NCI-H774 (cell line): ENCODE measurements at regions not wholly inside any gene's neighbourhood (a gene's known extent, or its start where the extent isn't known, plus 50 kb on each side); places are given as distances from the start of the nearest gene placed in this dataset.
"Not testable (repeated sequence)": the region's sequence is repeated elsewhere in the genome, so short reads cannot be mapped to it uniquely, and the experiment has no call there.

Source experiments
- DNase-seq: peaks from one replicate; lab custom pipeline; 2025; lab: John Stamatoyannopoulos, UW

- DNase-seq = no peak
Measured at GRCh38 chr3:82618594-82618993, 857.1 kb upstream of the GBE1 start.

DNA sequence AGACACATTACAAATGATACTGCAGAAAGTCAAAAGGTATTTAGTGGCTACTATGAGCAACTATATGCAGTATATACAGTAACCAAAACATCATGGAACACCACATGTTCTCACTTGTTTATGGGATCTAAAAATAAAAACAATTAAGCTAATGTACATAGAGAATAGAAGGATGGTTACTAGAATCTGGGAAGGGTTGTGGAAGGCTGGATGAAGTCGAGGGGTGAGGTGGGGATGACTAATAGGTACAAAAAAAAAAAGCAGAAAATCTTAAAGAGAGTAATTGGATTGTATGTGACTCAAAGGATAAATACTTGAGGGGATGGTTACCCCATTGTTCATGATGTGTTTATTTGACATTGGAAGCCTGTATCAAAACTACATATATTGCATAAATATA is 848.8 kb upstream of the GBE1 start:
- DNase-seq = no peak

DNA sequence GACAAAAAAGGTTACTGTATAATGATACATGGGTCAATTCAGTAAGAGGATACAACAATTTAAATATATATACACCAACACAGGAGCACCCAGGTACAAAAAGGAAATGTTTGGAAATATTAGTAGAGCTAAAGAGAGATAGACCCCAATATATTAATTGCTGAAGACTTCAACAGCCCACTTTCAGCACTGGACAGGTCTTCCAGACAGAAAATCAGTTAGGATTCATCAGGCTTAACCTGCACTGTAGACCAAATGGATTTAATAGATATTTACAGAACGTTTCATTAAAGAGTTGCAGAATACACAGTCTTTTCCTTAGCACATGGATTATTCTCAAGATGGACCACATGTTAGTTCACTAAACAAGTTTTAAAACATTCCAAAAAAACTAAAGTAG is 845.9 kb upstream of the GBE1 start:
- DNase-seq = no peak

DNA sequence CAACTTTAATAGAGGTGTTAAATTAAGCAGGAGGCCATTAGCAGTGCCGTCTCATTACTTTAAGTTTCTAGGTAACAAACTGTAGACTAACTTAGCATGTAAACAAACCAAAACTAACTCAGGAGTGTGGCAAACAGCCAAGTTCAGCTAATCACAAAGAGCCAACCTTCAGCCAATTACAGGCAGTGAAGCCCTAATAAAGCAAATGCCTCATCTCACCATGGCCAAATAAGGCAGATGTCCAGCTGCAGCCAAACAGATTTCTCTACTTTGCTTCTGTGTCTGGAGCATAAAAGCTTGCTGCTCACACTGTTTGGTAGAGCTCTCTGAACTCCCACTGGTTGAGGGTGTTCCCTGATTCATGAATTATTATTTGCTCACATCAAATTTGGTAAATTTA is 835.4 kb upstream of the GBE1 start:
- no peak for DNase-seq

GRCh38 chr3:82595530-82595929 is 834.1 kb upstream of the GBE1 start:
- DNase-seq = no peak

GRCh38 chr3:82587174-82587573 is 825.7 kb upstream of the GBE1 start:
- peak; percentile 37 for DNase-seq

- no peak for DNase-seq
Measured at GRCh38 chr3:82586414-82586813, 825.0 kb upstream of the GBE1 start.

DNA sequence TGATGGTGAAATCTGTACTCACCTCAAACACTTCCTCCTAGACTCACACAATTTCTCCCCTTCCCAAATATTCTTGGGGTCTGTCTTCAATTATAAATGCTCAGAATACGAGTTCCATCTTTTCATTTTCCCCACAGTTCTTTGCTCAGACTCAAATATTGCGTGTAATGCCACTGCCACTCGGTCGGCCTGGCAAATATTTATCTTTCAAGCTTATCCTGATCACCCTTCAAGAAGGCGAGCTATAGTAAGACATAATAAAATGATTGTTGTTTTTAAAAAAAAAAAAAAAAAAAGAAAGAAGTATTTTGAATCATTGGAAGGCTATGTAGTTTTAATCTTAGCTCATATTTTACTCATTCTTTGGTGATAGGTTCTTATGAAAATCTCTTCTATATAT is 824.6 kb upstream of the GBE1 start:
- not testable (repeated sequence) for DNase-seq

- not testable (repeated sequence) for DNase-seq
Measured at GRCh38 chr3:82585591-82585990, 824.1 kb upstream of the GBE1 start.

- DNase-seq = not testable (repeated sequence)
Measured at GRCh38 chr3:82584861-82585260, 823.4 kb upstream of the GBE1 start.

GRCh38 chr3:82584415-82584814 is 823.0 kb upstream of the GBE1 start:
- not testable (repeated sequence) for DNase-seq

GRCh38 chr3:82581350-82581749 is 819.9 kb upstream of the GBE1 start:
- DNase-seq = no peak

GRCh38 chr3:82572721-82573120 is 811.3 kb upstream of the GBE1 start:
- DNase-seq = no peak

DNA sequence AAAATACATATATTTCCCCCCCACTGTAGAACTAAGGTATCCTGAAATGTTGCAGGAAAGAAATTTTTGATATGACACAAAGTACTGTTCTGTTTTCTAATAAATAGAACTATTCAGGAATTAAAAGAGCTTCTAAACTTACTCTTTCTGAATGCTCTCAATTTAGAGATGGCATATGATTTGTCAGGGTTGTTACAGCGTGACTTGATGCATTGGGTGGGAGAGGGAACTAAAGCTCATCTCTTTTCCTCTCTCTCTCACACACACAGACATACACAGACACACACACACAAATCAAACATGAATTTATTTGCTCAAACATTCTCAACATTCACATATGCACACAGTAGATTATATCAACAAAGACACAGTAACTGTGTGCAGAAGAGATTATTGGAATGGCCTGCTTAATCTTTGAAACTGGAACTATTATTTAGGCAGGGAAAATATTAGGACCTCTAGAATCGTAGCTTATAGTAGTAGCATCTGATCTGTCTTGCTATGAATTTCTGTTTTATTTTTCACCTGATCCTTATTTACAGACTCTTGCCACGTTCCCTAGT is 807.4 kb upstream of the GBE1 start:
- DNase-seq = no peak

GRCh38 chr3:82567029-82567600 is 805.7 kb upstream of the GBE1 start:
- no peak for DNase-seq

DNA sequence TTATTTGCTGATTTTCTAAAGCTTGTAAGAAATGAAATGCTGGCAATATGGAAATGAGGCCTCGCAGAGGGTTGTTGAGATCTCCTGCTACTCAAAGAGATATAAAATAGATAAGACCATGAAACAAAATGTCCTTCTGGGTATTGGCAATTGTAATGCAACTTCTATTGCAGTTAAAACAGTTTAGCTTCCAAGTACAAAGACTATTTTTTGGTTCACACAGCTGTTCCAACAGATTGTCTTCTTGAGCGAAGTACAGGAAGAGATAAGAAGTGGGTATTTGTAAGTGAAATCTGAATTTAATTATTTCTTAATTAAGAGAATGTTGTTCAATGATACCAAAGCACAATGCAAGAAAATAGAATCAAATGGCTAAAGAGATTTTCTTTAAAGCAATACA is 801.5 kb upstream of the GBE1 start:
- no peak for DNase-seq

GRCh38 chr3:82561784-82562183 is 800.3 kb upstream of the GBE1 start:
- no peak for DNase-seq

DNA sequence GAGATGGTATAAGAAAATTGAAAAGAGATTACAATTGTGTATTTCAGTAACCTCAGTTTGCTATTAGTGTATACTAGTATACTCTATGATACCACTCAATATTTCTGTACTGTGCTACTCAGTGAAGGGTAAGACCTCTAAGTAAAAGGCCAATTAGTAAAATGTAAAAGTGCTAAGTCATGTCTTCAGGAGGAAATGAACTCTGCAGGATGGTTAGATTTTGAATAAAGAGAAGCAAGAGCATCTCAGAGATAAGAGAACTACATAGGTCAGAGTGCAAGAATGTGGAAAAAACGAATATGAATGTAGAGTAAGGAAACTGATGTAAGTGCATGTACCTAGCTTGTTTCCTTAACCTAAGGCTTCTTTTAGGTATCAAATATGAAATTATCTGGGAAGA is 796.6 kb upstream of the GBE1 start:
- DNase-seq = no peak

DNA sequence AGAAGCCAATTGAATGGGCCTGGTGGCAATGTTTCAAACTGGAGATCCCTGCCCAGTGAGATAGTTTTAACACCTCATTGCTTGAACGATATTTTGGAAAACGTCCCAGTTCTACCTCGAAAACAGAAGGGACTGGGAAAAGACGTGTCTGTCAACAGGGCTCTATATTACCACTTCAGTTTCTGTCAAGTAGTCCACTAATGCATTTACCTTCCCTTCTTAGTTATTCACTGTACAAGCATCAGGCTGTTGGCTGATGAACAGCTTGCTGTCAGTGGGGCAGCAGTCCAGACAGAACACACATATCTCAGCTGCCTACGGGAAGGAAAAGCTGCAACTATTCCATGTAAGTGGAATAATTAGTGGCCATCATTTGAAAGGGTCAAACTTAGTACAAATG is 794.7 kb upstream of the GBE1 start:
- DNase-seq = no peak

DNA sequence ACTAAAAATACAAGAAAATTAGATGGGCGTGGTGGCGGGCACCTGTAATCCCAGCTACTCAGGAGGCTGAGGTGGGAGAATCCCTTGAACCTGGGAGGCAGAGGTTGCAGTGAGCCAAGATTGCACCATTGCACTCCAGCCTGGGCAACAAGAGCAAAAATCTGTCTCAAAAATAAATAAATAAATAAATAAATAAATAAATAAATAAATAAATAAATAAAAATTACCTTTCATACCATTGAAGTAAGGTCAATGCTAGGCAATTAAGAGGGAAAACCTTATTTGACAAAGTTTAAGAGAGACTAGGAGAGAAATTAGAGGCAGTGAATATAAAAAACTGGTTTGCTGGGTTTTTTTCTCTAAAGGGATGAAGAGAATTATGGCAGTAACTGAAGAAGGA is 781.1 kb upstream of the GBE1 start:
- DNase-seq = not testable (repeated sequence)

GRCh38 chr3:82521657-82522056 is 760.2 kb upstream of the GBE1 start:
- DNase-seq = no peak

- no peak for DNase-seq
Measured at GRCh38 chr3:82520846-82521245, 759.4 kb upstream of the GBE1 start.

- no peak for DNase-seq
Measured at GRCh38 chr3:82509951-82510603, 748.6 kb upstream of the GBE1 start.
